GM18505 (cell line): ENCODE measurements at regions not wholly inside any gene's neighbourhood (a gene's known extent, or its start where the extent isn't known, plus 50 kb on each side); places are given as distances from the start of the nearest gene placed in this dataset.

Experiments used
- ATAC-seq: cut with Tn5 transposase; IDR thresholded peaks from one replicate; pipeline ENCODE4 v1.9.1; 2021; ENCODE audit not compliant: unreplicated experiment
- POLR2A ChIP-seq: IDR thresholded peaks from 4 replicates; pipeline ENCODE4 v1.6.1; 2011; ENCODE audit warnings: borderline replicate concordance; ENCODE audit not compliant: insufficient read depth, insufficient read length; ENCODE audit errors: extremely low read depth

GRCh38 chr10:62631241-62631640 lies 173.3 kb upstream of the ADO start:
- no peak for TF ChIP-seq POLR2A
- no peak for ATAC-seq

GRCh38 chr10:62632071-62632809 lies 172.3 kb upstream of the ADO start:
- no peak for TF ChIP-seq POLR2A
- ATAC-seq, result peak; percentile 77

GRCh38 chr10:62633976-62634375 lies 170.5 kb upstream of the ADO start:
- ATAC-seq, result no peak
- no peak for TF ChIP-seq POLR2A

GRCh38 chr10:62634576-62634975 lies 169.9 kb upstream of the ADO start:
- ATAC-seq, result no peak
- no peak for TF ChIP-seq POLR2A

GRCh38 chr10:62635127-62635526 lies 169.4 kb upstream of the ADO start:
- TF ChIP-seq POLR2A, result no peak
- ATAC-seq, result no peak

- ATAC-seq, result peak; percentile 1
- no peak for TF ChIP-seq POLR2A
These were observed 167.7 kb upstream of the ADO start for GRCh38 chr10:62636825-62637248.

GRCh38 chr10:62637249-62638061 lies 167.1 kb upstream of the ADO start:
- ATAC-seq, result peak; percentile 53
- TF ChIP-seq POLR2A, result peak; percentile 45

- no peak for TF ChIP-seq POLR2A
- ATAC-seq, result peak; percentile 42
These were observed 166.4 kb upstream of the ADO start for GRCh38 chr10:62638062-62638477.

- ATAC-seq, result no peak
- no peak for TF ChIP-seq POLR2A
These were observed 165.4 kb upstream of the ADO start for GRCh38 chr10:62639144-62639543.

GRCh38 chr10:62640411-62640810 lies 164.1 kb upstream of the ADO start:
- no peak for ATAC-seq

GRCh38 chr10:62643606-62644587 lies 160.6 kb upstream of the ADO start:
- TF ChIP-seq POLR2A, result no peak
- no peak for ATAC-seq

More at GRCh38 chr10:62640411-62640810, 164.1 kb upstream of the ADO start:
- TF ChIP-seq POLR2A, result no peak

GRCh38 chr10:62647375-62648092 lies 157.0 kb upstream of the ADO start:
- no peak for TF ChIP-seq POLR2A
- ATAC-seq, result no peak
